Suprapubic skin (tissue), 3 donors: ENCODE measurements at regions not wholly inside any gene's neighbourhood (a gene's known extent, or its start where the extent isn't known, plus 50 kb on each side); places are given as distances from the start of the nearest gene placed in this dataset.

Source experiments
- POLR2A ChIP-seq, 2 donors: fragments of 450-650 bp; IDR thresholded peaks; one replicate each; pipeline ENCODE4 v1.6.1; 2017; ENCODE audit warnings: antibody characterized with exemption in 2 of 2, mild to moderate bottlenecking in 2 of 2, moderate library complexity in 2 of 2
- TF ChIP-seq, protein P1 (sequence below), 2 donors: fragments of 200-600 bp in 1 of 2; fragments of 450-650 bp in 1 of 2; sonication (generic) in 1 of 2; IDR thresholded peaks; one replicate each; pipeline ENCODE4 v1.5.1; 2016 to 2019; ENCODE audit warnings: antibody characterized with exemption in 2 of 2, mild to moderate bottlenecking in 1 of 2, moderate library complexity in 1 of 2

DNA sequence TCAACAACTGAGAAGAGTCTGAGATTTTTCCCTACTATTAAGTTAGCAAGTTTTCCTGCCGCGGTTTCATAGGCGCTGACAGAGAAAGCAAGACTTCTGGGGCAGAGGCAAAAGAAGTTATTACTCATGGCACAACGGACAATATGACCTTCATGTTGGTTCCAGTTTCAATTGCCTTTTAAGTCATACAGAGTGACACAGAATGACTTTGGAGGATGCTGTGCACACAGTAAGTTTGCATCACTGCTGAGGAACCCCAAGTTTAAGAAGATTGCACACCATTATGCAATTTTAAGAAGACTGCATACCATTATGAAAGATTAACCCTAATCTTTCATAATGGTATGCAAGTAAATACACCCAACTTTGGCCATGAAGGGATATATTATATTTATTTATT lies 626.5 kb upstream of the CHORDC1 start:
- TF ChIP-seq, protein P1, sequence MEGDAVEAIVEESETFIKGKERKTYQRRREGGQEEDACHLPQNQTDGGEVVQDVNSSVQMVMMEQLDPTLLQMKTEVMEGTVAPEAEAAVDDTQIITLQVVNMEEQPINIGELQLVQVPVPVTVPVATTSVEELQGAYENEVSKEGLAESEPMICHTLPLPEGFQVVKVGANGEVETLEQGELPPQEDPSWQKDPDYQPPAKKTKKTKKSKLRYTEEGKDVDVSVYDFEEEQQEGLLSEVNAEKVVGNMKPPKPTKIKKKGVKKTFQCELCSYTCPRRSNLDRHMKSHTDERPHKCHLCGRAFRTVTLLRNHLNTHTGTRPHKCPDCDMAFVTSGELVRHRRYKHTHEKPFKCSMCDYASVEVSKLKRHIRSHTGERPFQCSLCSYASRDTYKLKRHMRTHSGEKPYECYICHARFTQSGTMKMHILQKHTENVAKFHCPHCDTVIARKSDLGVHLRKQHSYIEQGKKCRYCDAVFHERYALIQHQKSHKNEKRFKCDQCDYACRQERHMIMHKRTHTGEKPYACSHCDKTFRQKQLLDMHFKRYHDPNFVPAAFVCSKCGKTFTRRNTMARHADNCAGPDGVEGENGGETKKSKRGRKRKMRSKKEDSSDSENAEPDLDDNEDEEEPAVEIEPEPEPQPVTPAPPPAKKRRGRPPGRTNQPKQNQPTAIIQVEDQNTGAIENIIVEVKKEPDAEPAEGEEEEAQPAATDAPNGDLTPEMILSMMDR (IDR thresholded peaks at IDR 0.05) = no peak
- no peak for TF ChIP-seq POLR2A (IDR thresholded peaks at IDR 0.05)
